OCI-LY3 (cell line): ENCODE measurements at regions not wholly inside any gene's neighbourhood (a gene's known extent, or its start where the extent isn't known, plus 50 kb on each side); places are given as distances from the start of the nearest gene placed in this dataset.
"Not testable (repeated sequence)": the region's sequence is repeated elsewhere in the genome, so short reads cannot be mapped to it uniquely, and the experiment has no call there.

Experiments
- H2AFZ ChIP-seq: fragments of 200-600, 300-600 bp; shearing (Covaris generic); 2 replicates; pipeline ENCODE4 v1.6.0; 2014; ENCODE audit warnings: antibody characterized with exemption, low read depth, low read length
- H3K27ac ChIP-seq: fragments of 200-600, 300-600 bp; sonication (generic); 2 replicates; pipeline ENCODE4 v1.5.1; 2014; ENCODE audit warnings: mild to moderate bottlenecking, low read length, moderate library complexity, mixed read lengths
- H3K27me3 ChIP-seq: fragments of 200-600, 300-600 bp; sonication (generic); 2 replicates; pipeline ENCODE4 v1.6.1; 2014; ENCODE audit warnings: low read depth, low read length, mixed read lengths
- H3K36me3 ChIP-seq: fragments of 200-600, 300-600 bp; sonication (generic); replicated peaks from 2 replicates; pipeline ENCODE3; 2014; ENCODE audit warnings: low read depth, low read length, mixed read lengths
- H3K4me1 ChIP-seq: fragments of 300-600, 200-600 bp; sonication (generic); 2 replicates; pipeline ENCODE4 v1.6.1; 2014; ENCODE audit warnings: low read length, mixed read lengths
- H3K4me2 ChIP-seq: fragments of 200-600, 300-600 bp; sonication (generic); 2 replicates; pipeline ENCODE4 v1.6.1; 2014; ENCODE audit warnings: low read length, mixed read lengths
- H3K4me3 ChIP-seq: fragments of 300-600, 200-600 bp; sonication (generic); 2 replicates; pipeline ENCODE4 v1.5.1; 2014; ENCODE audit warnings: antibody characterized with exemption, mild to moderate bottlenecking, low read length, moderate library complexity
- H3K79me2 ChIP-seq: fragments of 300-600, 200-600 bp; shearing (Covaris generic); 2 replicates; pipeline ENCODE4 v1.6.1; 2014; ENCODE audit warnings: mild to moderate bottlenecking, low read length, mixed read lengths
- H3K9ac ChIP-seq: fragments of 300-600, 200-600 bp; shearing (Covaris generic); 2 replicates; pipeline ENCODE4 v1.6.0; 2014; ENCODE audit warnings: mild to moderate bottlenecking, low read length, moderate library complexity
- H3K9me3 ChIP-seq: fragments of 200-600, 300-600 bp; shearing (Covaris generic); 2 replicates; pipeline ENCODE4 v1.6.1; 2014; ENCODE audit warnings: low read length, mixed read lengths; ENCODE audit not compliant: insufficient read depth
- H4K20me1 ChIP-seq: fragments of 200-600, 300-600 bp; sonication (generic); 2 replicates; pipeline ENCODE4 v1.6.1; 2016; ENCODE audit warnings: low read length, mixed read lengths; ENCODE audit not compliant: insufficient read depth
- CTCF ChIP-seq: fragments of 200-600, 300-600 bp; sonication (generic); IDR thresholded peaks from 2 replicates; pipeline ENCODE4 v1.5.1; 2014; ENCODE audit warnings: antibody characterized with exemption, low read length, low read depth
- EZH2phosphoT487 ChIP-seq: fragments of 200-600 bp; shearing (Covaris generic); IDR thresholded peaks from 2 replicates; pipeline ENCODE4 v1.6.1; 2018; ENCODE audit warnings: antibody characterized with exemption, mixed run types, low read depth

GRCh38 chr3:4166540-4166939 is 136.6 kb upstream of the SETMAR start:
- TF ChIP-seq CTCF (no peak), EZH2phosphoT487 (no peak)

DNA sequence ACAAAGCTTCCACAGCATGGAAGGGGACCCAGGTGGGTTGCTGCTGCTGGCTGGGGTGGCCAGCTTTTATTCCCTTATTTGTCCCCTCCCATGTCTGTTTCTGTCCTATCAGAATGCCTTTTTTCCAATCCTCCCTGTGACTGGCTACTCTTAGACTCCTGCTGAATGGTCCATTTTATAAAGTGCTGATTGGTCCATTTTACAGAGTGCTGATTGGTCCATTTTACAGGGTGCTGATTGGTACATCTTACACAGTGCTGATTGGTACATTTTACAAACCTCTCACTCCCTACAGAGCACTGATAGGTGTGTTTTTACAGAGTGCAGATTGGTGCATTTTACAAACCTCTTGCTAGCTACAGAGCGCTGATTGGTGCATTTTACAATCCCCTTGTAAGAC is 135.9 kb upstream of the SETMAR start:
- H3K4me2 ChIP-seq, H3K9me3 ChIP-seq, H2AFZ ChIP-seq, H4K20me1 ChIP-seq, H3K79me2 ChIP-seq, H3K36me3 ChIP-seq, H3K27ac ChIP-seq, H3K4me1 ChIP-seq, H3K9ac ChIP-seq, H3K4me3 ChIP-seq, H3K27me3 ChIP-seq: not testable (repeated sequence)

More at GRCh38 chr3:4166540-4166939, 136.6 kb upstream of the SETMAR start:
- Histone ChIP-seq H3K4me1 (no peaks in the 10 kb centered on the region), H3K4me3 (no peak overlapping the region), H3K9me3 (no peaks in the 10 kb centered on the region), H4K20me1 (no peaks in the 10 kb centered on the region), H3K9ac (no peak overlapping the region), H3K27ac (no peak overlapping the region), H3K27me3 (peaks cover 5% of the 10 kb centered on the region), H3K36me3 (no peaks in the 10 kb centered on the region), H2AFZ (no peak overlapping the region), H3K79me2 (no peaks in the 10 kb centered on the region), H3K4me2 (no peak overlapping the region)

- H3K4me2 ChIP-seq: no peak overlapping the region
- no peak for TF ChIP-seq CTCF
- no peak for TF ChIP-seq EZH2phosphoT487
Observed at GRCh38 chr3:4174791-4175190, 128.4 kb upstream of the SETMAR start.

GRCh38 chr3:4191971-4192370 is 111.2 kb upstream of the SETMAR start:
- Histone ChIP-seq H3K36me3 (no peaks in the 10 kb centered on the region), H2AFZ (no peak overlapping the region), H3K27ac (no peak overlapping the region), H3K4me1 (no peaks in the 10 kb centered on the region), H3K27me3 (0 out of 2 replicates have a peak, but pooled peaks cover 4% of the 10 kb centered on the region), H3K4me2 (no peak overlapping the region), H3K4me3 (no peak overlapping the region), H3K9ac (no peak overlapping the region), H3K79me2 (no peaks in the 10 kb centered on the region), H4K20me1 (no peaks in the 10 kb centered on the region), H3K9me3 (no peaks in the 10 kb centered on the region)
- TF ChIP-seq EZH2phosphoT487 (no peak), CTCF (no peak)

More at GRCh38 chr3:4174791-4175190, 128.4 kb upstream of the SETMAR start:
- no peaks in the 10 kb centered on the region for H4K20me1 ChIP-seq
- no peak overlapping the region for H2AFZ ChIP-seq
- H3K79me2 ChIP-seq: no peaks in the 10 kb centered on the region
- no peak overlapping the region for H3K9ac ChIP-seq
- peaks cover 6% of the 10 kb centered on the region; the same call in 1 of the 2 replicates for H3K27me3 ChIP-seq
- H3K4me3 ChIP-seq: no peak overlapping the region
- no peaks in the 10 kb centered on the region for H3K36me3 ChIP-seq
- no peaks in the 10 kb centered on the region for H3K9me3 ChIP-seq
- no peak overlapping the region for H3K27ac ChIP-seq
- H3K4me1 ChIP-seq: no peaks in the 10 kb centered on the region

DNA sequence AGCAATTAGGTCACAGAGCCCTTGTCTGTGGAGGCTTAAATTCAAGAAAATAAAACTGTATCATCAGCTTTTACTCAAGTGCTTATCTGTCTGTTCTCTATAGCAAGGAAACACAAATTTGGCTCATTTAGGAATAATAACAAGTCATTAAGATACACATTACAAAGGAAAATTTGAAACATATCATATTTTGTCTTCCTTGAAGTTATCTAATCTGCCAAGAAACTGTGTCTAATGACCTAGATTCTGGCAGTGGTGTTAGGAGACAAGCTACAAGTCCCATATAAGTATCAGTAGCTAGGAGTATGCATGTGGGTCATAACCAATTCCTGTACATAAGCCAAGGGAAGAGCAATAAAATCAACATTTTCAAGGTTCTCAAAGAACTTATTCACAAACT is 108.2 kb upstream of the SETMAR start:
- H4K20me1 ChIP-seq: no peaks in the 10 kb centered on the region
- no peak overlapping the region for H2AFZ ChIP-seq
- no peak overlapping the region for H3K4me2 ChIP-seq
- no peak overlapping the region for H3K9ac ChIP-seq
- peaks cover 4% of the 10 kb centered on the region; the same call in 1 of the 2 replicates for H3K27me3 ChIP-seq
- TF ChIP-seq CTCF (no peak), EZH2phosphoT487 (no peak)
- no peak overlapping the region for H3K4me3 ChIP-seq
- H3K36me3 ChIP-seq: no peaks in the 10 kb centered on the region
- no peaks in the 10 kb centered on the region for H3K4me1 ChIP-seq
- H3K27ac ChIP-seq: no peak overlapping the region
- H3K79me2 ChIP-seq: no peaks in the 10 kb centered on the region
- no peaks in the 10 kb centered on the region for H3K9me3 ChIP-seq
